ENCODE measurements at regions not wholly inside any gene's neighbourhood (a gene's known extent, or its start where the extent isn't known, plus 50 kb on each side); places are given as distances from the start of the nearest gene placed in this dataset.

GRCh38 chr6:56708810-56709597, 66.3 kb upstream of the DST start:
- peak; percentile 68 for DNase-seq

GRCh38 chr6:56706981-56707726, 64.5 kb upstream of the DST start:
- no peak for DNase-seq

- peak; percentile 27 for DNase-seq
These were observed 56.5 kb upstream of the DST start for GRCh38 chr6:56699066-56699654.

GRCh38 chr6:56695702-56696101, 53.0 kb upstream of the DST start:
- DNase-seq = no peak

GRCh38 chr6:56694002-56694401, 51.3 kb upstream of the DST start:
- no peak for DNase-seq

GRCh38 chr6:56693246-56693607, 50.5 kb upstream of the DST start:
- no peak for DNase-seq

GRCh38 chr6:56692523-56693245, 50.0 kb upstream of the DST start:
- no peak for DNase-seq
